Endodermal cell (in vitro differentiated cells): ENCODE measurements at regions not wholly inside any gene's neighbourhood (a gene's known extent, or its start where the extent isn't known, plus 50 kb on each side); places are given as distances from the start of the nearest gene placed in this dataset.
"Not testable (repeated sequence)": the region's sequence is repeated elsewhere in the genome, so short reads cannot be mapped to it uniquely, and the experiment has no call there.

Experiments
- DNase-seq: peaks from one replicate; pipeline ENCODE4 v3.0.0-alpha.2; 2017
- H3K27ac ChIP-seq: 2 replicates; pipeline ENCODE4 v1.5.1; 2013; ENCODE audit warnings: mild to moderate bottlenecking, low read depth, low read length, moderate library complexity
- H3K27me3 ChIP-seq: 2 replicates; pipeline ENCODE4 v1.6.1; 2013; ENCODE audit warnings: mild to moderate bottlenecking, low read length, moderate library complexity; ENCODE audit not compliant: insufficient read depth, control insufficient read depth, poor library complexity, severe bottlenecking
- H3K36me3 ChIP-seq: 2 replicates; pipeline ENCODE4 v1.7.0; 2013; ENCODE audit warnings: mild to moderate bottlenecking, low read length, moderate library complexity; ENCODE audit not compliant: control insufficient read depth, insufficient read depth
- H3K4me1 ChIP-seq: one replicate; pipeline ENCODE4 v1.7.0; 2013; ENCODE audit warnings: low read length; ENCODE audit not compliant: control insufficient read depth, insufficient read depth
- H3K4me3 ChIP-seq: 2 replicates; pipeline ENCODE4 v1.5.1; 2013; ENCODE audit warnings: mild to moderate bottlenecking, low read length, moderate library complexity
- H3K9ac ChIP-seq: 2 replicates; pipeline ENCODE4 v1.6.1; 2013; ENCODE audit warnings: mild to moderate bottlenecking, low read length, moderate library complexity; ENCODE audit not compliant: poor library complexity, severe bottlenecking; ENCODE audit errors: extremely low read depth
- H3K9me3 ChIP-seq: 2 replicates; pipeline ENCODE4 v1.6.1; 2013; ENCODE audit warnings: mild to moderate bottlenecking, low read length, moderate library complexity; ENCODE audit not compliant: control insufficient read depth
- H3K27ac Mint-ChIP-seq: 2 replicates; pipeline ENCODE4 v1.8.0; 2020; ENCODE audit warnings: mixed read lengths
- H3K27me3 Mint-ChIP-seq: 2 replicates; pipeline ENCODE4 v1.8.0; 2021; ENCODE audit warnings: mild to moderate bottlenecking, mixed read lengths; ENCODE audit not compliant: insufficient read depth
- H3K36me3 Mint-ChIP-seq: 2 replicates; pipeline ENCODE4 v1.8.0; 2020; ENCODE audit warnings: low read depth, mixed read lengths
- H3K4me1 Mint-ChIP-seq: 2 replicates; pipeline ENCODE4 v1.8.0; 2020; ENCODE audit warnings: mixed read lengths
- H3K4me3 Mint-ChIP-seq: 2 replicates; pipeline ENCODE4 v1.8.0; 2020; ENCODE audit warnings: mild to moderate bottlenecking, moderate library complexity, mixed read lengths
- H3K9me3 Mint-ChIP-seq: 2 replicates; pipeline ENCODE4 v1.8.0; 2020; ENCODE audit warnings: mild to moderate bottlenecking, mixed read lengths
- WGBS, 2 experiments: methylation state at CpG; one replicate each; pipeline versions ENCODE4 v1.1.5 to v1.1.7; 2013; ENCODE audit warnings: missing lambda C conversion rate in 2 of 2, mixed read lengths in 1 of 2; ENCODE audit not compliant: insufficient coverage in 1 of 2, insufficient read length in 1 of 2; 5-methylcytosine and 5-hydroxymethylcytosine counted together
- TF ChIP-seq, protein P1 (sequence below): fragments of 200-600 bp; sonication (generic); conservative IDR thresholded peaks from 2 replicates; pipeline ENCODE4 v1.5.0; 2021; ENCODE audit warnings: antibody characterized with exemption, mild to moderate bottlenecking

DNA sequence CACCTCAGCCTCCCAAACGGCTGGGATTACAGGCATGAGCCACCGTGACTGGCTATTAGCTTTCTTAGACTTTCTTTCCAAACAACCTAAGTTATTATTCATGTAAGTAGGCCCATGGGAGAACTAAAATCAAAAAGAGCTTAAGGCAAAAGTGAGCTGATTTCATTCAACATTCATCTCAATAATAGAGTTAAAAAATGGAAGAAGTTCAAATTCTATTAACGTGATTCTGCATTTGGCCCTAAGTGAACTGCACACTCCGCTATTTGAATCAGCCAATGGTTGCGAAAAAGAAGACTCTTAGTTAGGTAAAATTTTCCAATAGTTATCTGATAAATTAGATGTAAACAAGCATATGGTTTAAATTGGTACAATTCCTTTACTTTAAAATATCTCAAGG is 68.6 kb upstream of the WARS2 start:
- 94 to 100% methylated on average over 1 to 5 of the region's 5 CpGs for WGBS, 2 experiments
- Histone ChIP-seq H3K27me3 (no peaks in the 10 kb centered on the region), H3K9ac (no peak overlapping the region), H3K4me3 (no peak overlapping the region), H3K4me1 (no peaks in the 10 kb centered on the region), H3K36me3 (no peaks in the 10 kb centered on the region), H3K9me3 (no peaks in the 10 kb centered on the region), H3K27ac (no peak overlapping the region)
- no peak for DNase-seq
- H3K27ac Mint-ChIP-seq, result no peak overlapping the region
- TF ChIP-seq, protein P1, sequence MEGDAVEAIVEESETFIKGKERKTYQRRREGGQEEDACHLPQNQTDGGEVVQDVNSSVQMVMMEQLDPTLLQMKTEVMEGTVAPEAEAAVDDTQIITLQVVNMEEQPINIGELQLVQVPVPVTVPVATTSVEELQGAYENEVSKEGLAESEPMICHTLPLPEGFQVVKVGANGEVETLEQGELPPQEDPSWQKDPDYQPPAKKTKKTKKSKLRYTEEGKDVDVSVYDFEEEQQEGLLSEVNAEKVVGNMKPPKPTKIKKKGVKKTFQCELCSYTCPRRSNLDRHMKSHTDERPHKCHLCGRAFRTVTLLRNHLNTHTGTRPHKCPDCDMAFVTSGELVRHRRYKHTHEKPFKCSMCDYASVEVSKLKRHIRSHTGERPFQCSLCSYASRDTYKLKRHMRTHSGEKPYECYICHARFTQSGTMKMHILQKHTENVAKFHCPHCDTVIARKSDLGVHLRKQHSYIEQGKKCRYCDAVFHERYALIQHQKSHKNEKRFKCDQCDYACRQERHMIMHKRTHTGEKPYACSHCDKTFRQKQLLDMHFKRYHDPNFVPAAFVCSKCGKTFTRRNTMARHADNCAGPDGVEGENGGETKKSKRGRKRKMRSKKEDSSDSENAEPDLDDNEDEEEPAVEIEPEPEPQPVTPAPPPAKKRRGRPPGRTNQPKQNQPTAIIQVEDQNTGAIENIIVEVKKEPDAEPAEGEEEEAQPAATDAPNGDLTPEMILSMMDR, result no peak
- no peaks in the 10 kb centered on the region for H3K36me3 Mint-ChIP-seq
- H3K4me1 Mint-ChIP-seq, result no peaks in the 10 kb centered on the region
- no peaks in the 10 kb centered on the region for H3K27me3 Mint-ChIP-seq
- no peak overlapping the region for H3K4me3 Mint-ChIP-seq
- no peaks in the 10 kb centered on the region for H3K9me3 Mint-ChIP-seq

DNA sequence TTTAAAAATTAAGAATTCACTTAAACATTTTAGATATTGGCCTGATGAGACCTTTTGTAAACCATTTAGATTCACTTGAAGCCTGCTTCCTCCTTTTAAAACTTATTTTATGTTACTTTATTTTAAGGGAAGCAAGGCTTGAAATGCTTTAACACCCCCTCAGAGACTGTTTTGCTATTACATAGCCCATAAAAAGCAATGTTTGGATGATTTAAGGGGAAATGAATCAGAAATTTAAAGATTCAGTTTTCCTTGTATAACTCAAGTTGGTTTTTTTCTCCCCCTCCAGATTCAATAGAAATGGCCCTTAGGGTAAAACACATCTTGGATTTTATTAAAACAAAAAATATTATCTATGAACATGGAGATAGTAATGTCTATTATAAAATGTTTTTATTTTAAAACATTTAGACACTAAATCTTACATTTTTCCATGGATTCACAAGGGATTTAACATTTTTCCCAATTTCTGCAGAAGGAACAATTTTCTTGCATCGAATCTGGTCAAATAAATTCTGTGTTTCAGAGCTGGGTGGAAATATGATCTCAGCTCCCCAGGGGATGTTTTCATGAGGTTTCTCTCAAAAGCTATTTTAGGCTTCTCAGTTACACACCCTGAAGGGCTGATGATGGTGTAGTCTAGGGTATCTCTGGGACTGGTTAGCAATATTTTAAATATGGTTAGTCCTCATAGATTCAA is 69.3 kb upstream of the WARS2 start:
- no peaks in the 10 kb centered on the region for H3K27me3 Mint-ChIP-seq
- Histone ChIP-seq H3K4me1 (no peaks in the 10 kb centered on the region), H3K27ac (no peak overlapping the region), H3K27me3 (no peaks in the 10 kb centered on the region), H3K36me3 (no peaks in the 10 kb centered on the region), H3K4me3 (no peak overlapping the region), H3K9ac (no peak overlapping the region), H3K9me3 (no peaks in the 10 kb centered on the region)
- DNase-seq, result no peak
- no peaks in the 10 kb centered on the region for H3K9me3 Mint-ChIP-seq
- H3K27ac Mint-ChIP-seq, result no peak overlapping the region
- WGBS, 2 experiments, result 86 to 100% methylated on average over 1 of the region's 1 CpG
- no peak overlapping the region for H3K4me3 Mint-ChIP-seq
- TF ChIP-seq, protein P1, result no peak
- no peaks in the 10 kb centered on the region for H3K4me1 Mint-ChIP-seq
- no peaks in the 10 kb centered on the region for H3K36me3 Mint-ChIP-seq

DNA sequence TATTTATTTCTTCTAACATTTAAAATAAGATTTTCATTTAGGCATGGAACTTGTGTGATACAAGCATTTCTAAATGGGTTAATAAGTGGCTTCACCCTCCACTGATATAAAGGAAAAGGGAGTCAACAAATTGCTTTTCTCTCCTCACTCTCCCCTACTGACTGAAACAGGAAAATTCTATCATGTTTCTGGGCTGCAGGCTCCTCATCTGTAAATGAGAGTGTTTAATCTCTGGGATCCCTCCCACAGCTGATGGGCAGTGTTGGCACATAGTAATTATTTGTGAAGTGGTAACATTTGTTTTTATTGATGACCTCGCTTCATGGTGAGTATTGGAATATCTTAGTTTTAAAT is 69.8 kb upstream of the WARS2 start:
- Histone ChIP-seq H3K4me1 (no peaks in the 10 kb centered on the region), H3K9ac (no peak overlapping the region), H3K4me3 (no peak overlapping the region), H3K36me3 (no peaks in the 10 kb centered on the region), H3K27me3 (no peaks in the 10 kb centered on the region), H3K27ac (no peak overlapping the region), H3K9me3 (no peaks in the 10 kb centered on the region)
- no peak for DNase-seq
- Mint-ChIP-seq H3K4me3 (no peak overlapping the region), H3K27me3 (no peaks in the 10 kb centered on the region), H3K4me1 (no peaks in the 10 kb centered on the region), H3K9me3 (no peaks in the 10 kb centered on the region), H3K36me3 (no peaks in the 10 kb centered on the region), H3K27ac (no peak overlapping the region)
- no CpG with 5 or more reads among the region's 1 CpG for WGBS, 2 experiments
- TF ChIP-seq, protein P1, result no peak

DNA sequence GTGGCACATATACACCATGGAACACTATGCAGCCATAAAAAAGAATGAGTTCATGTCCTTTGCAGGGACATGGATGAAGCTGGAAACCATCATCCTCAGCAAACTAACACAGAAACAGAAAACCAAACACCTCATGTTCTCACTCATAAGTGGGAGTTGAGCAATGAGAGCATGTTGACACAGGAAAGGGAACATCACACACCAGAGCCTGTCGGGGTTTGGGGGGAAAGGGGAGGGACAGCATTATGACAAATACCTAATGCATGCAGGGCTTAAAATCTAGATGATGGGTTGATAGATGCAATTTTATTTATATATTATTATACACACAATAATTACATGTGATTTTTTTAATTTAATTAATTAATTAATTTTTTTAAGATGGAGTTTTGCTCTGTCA is 72.8 kb upstream of the WARS2 start:
- H3K9me3 Mint-ChIP-seq, H3K36me3 Mint-ChIP-seq, H3K4me3 ChIP-seq, H3K9me3 ChIP-seq, H3K4me1 Mint-ChIP-seq, H3K4me3 Mint-ChIP-seq, H3K27me3 Mint-ChIP-seq, H3K4me1 ChIP-seq, H3K27me3 ChIP-seq, H3K36me3 ChIP-seq, H3K27ac Mint-ChIP-seq, DNase-seq, H3K27ac ChIP-seq, H3K9ac ChIP-seq: not testable (repeated sequence)
- WGBS, 2 experiments, result 100% methylated on average over 1 of the region's 1 CpG; no CpG with 5 or more reads in 1 of the 2 experiments

DNA sequence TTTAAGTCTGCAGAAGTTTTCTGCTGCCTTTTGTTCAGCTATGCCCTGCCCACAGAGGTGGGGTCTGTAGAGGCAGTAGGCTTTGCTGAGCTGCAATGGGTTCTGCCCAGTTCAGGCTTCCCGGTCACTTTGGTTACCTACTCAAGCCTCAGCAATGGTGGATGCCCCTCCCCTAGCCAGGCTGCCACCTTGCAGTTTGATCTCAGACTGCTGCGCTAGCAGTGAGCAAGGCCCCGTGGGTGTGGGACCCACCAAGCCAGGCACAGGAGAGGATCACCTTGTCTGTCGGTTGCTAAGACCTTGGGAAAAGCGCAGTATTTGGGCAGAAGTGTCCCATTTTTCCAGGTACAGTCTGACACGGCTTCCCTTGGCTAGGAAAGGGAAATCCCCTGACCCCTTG is 74.5 kb upstream of the WARS2 start:
- not testable (repeated sequence) for H3K27me3 ChIP-seq, H3K9me3 ChIP-seq, H3K4me1 ChIP-seq, H3K9me3 Mint-ChIP-seq, H3K9ac ChIP-seq, H3K36me3 ChIP-seq, H3K4me3 Mint-ChIP-seq, H3K27me3 Mint-ChIP-seq, DNase-seq, H3K27ac Mint-ChIP-seq, H3K36me3 Mint-ChIP-seq, H3K27ac ChIP-seq, H3K4me1 Mint-ChIP-seq, H3K4me3 ChIP-seq
- WGBS, 2 experiments, result 89 to 100% methylated on average over 6 of the region's 6 CpGs
